Ascending aorta (tissue), 2 donors: ENCODE measurements at regions not wholly inside any gene's neighbourhood (a gene's known extent, or its start where the extent isn't known, plus 50 kb on each side); places are given as distances from the start of the nearest gene placed in this dataset.

Experiments
- DNase-seq, 2 donors: peaks; one replicate each; pipeline ENCODE4 v3.0.0-alpha.2; 2019; ENCODE audit warnings: low spot score in 2 of 2
- H3K27ac ChIP-seq, 2 donors: fragments of 200-600 bp; sonication (generic); one replicate each; pipeline ENCODE4 v1.5.1; 2016 to 2017; ENCODE audit warnings: mild to moderate bottlenecking in 1 of 2
- H3K27me3 ChIP-seq: fragments of 200-600 bp; sonication (generic); one replicate; pipeline ENCODE4 v1.5.1; 2017
- H3K36me3 ChIP-seq, 2 donors: fragments of 200-600 bp; sonication (generic); one replicate each; pipeline ENCODE4 v1.5.1; 2016
- H3K4me1 ChIP-seq, 2 donors: fragments of 200-600 bp; sonication (generic); one replicate each; pipeline ENCODE4 v1.5.1; 2016 to 2017; ENCODE audit warnings: mild to moderate bottlenecking in 1 of 2
- H3K4me3 ChIP-seq, 2 donors: fragments of 200-600 bp; sonication (generic); one replicate each; pipeline ENCODE4 v1.5.1; 2016 to 2017; ENCODE audit warnings: mild to moderate bottlenecking in 1 of 2
- H3K9me3 ChIP-seq, 2 donors: fragments of 200-600 bp; sonication (generic); one replicate each; pipeline ENCODE4 v1.5.1; 2016
- intact Hi-C: fragments of 100-400 bp; cut with DNase I; formaldehyde crosslinking; loops from one replicate; pipeline ENCODE4 v1.15.1; 2023
- TF ChIP-seq, protein P1 (sequence below), 3 experiments: fragments of 200-600 bp in 2 of 3; fragments of 450-650 bp in 1 of 3; sonication (generic) in 2 of 3; IDR thresholded peaks; one replicate each; pipeline ENCODE4 v1.5.1; 2016 to 2019; ENCODE audit warnings: antibody characterized with exemption in 3 of 3, mild to moderate bottlenecking in 1 of 3, moderate library complexity in 1 of 3

DNA sequence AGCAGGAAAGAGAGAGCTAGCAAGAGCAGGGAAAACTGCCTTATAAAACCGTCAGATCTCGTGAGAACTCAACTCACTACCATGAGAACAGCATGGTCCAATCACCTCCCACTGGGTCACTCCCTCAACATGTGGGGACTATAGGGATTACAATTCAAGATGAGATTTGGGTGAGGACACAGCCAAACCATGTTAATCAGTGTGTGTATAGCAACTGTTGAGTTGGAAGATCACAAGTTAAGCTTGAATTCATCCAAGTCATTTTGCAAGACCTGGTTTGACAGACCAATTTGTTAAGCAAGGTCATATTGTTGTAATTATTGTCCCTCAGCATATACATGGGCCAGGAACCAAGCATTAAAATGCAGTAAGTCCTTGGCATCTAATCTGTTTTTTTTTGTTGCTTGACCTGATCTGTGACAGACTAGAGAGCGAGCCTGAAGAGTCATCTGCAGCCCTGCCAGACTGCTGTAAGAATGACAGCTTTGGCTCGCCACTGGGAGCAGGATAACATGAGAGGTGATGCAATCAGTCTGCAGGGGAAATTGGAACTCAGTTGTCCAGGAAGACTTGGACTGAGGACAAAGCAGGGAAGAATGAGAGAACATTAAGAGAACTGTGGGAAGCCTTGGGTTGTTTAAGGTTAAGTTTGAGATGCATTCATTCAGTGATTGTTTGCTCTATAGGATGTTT lies 297.6 kb upstream of the SEL1L start:
- no peaks in the 10 kb centered on the region for H3K4me1 ChIP-seq
- H3K27ac ChIP-seq, result no peak overlapping the region
- no peaks in the 10 kb centered on the region for H3K36me3 ChIP-seq
- TF ChIP-seq, protein P1, sequence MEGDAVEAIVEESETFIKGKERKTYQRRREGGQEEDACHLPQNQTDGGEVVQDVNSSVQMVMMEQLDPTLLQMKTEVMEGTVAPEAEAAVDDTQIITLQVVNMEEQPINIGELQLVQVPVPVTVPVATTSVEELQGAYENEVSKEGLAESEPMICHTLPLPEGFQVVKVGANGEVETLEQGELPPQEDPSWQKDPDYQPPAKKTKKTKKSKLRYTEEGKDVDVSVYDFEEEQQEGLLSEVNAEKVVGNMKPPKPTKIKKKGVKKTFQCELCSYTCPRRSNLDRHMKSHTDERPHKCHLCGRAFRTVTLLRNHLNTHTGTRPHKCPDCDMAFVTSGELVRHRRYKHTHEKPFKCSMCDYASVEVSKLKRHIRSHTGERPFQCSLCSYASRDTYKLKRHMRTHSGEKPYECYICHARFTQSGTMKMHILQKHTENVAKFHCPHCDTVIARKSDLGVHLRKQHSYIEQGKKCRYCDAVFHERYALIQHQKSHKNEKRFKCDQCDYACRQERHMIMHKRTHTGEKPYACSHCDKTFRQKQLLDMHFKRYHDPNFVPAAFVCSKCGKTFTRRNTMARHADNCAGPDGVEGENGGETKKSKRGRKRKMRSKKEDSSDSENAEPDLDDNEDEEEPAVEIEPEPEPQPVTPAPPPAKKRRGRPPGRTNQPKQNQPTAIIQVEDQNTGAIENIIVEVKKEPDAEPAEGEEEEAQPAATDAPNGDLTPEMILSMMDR (IDR thresholded peaks at IDR 0.05), result no peak
- intact Hi-C loops, result no loop called here
- H3K4me3 ChIP-seq, result no peak overlapping the region
- H3K27me3 ChIP-seq, result no peaks in the 10 kb centered on the region
- H3K9me3 ChIP-seq, result peaks cover 3 to 8% of the 10 kb centered on the region in 2 donors
- DNase-seq, result peak in 1 of 2 donors; percentile 67

DNA sequence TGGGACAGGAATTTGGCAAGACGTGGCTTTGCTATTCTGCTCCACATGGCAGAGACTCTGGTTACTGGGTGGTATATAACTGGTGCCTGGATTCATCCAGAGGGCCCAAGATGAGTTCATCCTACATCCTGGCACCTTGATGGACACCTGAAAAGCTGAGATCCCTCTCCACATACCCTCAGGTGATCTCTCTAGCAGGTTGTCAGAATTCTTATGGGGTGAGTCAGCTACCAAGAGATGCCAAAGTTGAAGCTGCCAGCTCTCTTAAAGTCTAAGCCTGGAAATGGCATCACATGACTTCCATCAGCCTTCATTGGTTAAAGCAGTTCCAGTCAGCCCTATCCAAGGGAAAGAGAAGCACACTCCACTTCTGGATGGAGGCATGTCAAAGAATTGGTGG lies 300.7 kb upstream of the SEL1L start:
- peaks cover 4 to 12% of the 10 kb centered on the region in 2 donors for H3K9me3 ChIP-seq
- TF ChIP-seq, protein P1 (IDR thresholded peaks at IDR 0.05), result no peak
- no peaks in the 10 kb centered on the region for H3K4me1 ChIP-seq
- no peak overlapping the region for H3K27ac ChIP-seq
- H3K36me3 ChIP-seq, result no peaks in the 10 kb centered on the region
- intact Hi-C loops, result no loop called here
- no peak overlapping the region for H3K4me3 ChIP-seq
- DNase-seq, result no peak
- H3K27me3 ChIP-seq, result no peaks in the 10 kb centered on the region

DNA sequence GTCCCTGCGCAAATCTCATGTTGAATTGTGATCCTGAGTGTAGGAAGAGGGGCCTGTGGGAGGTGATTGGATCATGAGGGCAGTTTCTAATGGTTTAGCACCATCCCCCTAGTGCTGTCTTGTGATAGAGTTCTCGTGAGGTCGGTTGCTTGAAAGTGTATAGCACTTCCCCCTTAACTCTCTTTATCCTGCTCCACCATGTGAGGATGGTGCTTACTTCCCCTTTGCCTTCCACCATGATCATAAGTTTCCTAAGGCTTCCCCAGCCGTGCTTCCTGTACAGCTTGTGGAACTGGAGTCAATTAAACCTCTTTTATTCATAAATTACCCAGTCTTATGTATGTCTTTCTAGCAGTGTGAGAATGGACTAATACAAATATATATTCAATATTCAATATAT lies 303.7 kb upstream of the SEL1L start:
- Histone ChIP-seq H3K36me3 (no peaks in the 10 kb centered on the region), H3K9me3 (peaks cover 4 to 12% of the 10 kb centered on the region in 2 donors), H3K4me3 (no peak overlapping the region), H3K27me3 (no peaks in the 10 kb centered on the region), H3K27ac (no peak overlapping the region), H3K4me1 (no peaks in the 10 kb centered on the region)
- no peak for DNase-seq
- intact Hi-C loops, result no loop called here
- TF ChIP-seq, protein P1 (IDR thresholded peaks at IDR 0.05), result no peak

DNA sequence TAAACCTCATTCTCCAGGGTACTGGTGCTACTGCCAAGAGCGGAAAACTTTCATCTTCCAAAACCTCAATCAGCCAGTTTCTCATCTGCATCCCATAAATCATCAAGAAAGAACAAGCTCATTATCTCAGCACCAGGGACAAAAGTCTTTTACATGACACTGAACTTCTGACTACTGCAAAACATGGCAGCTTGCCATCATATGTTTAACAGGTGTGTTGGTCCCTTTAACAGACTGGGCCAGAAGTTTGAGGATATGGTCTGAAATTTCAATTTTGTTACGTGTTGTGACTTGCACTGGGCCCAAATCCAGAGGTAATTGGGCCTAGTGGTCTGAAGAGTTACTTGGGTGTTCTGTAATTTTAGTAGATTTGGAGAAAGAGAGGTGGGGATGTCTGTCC lies 305.4 kb upstream of the SEL1L start:
- H3K27ac ChIP-seq, result no peak overlapping the region
- H3K9me3 ChIP-seq, result peaks cover 4 to 12% of the 10 kb centered on the region in 2 donors
- H3K4me1 ChIP-seq, result no peaks in the 10 kb centered on the region
- no peaks in the 10 kb centered on the region for H3K36me3 ChIP-seq
- TF ChIP-seq, protein P1 (IDR thresholded peaks at IDR 0.05), result no peak
- no peaks in the 10 kb centered on the region for H3K27me3 ChIP-seq
- intact Hi-C loops, result no loop called here
- DNase-seq, result no peak
- H3K4me3 ChIP-seq, result no peak overlapping the region

DNA sequence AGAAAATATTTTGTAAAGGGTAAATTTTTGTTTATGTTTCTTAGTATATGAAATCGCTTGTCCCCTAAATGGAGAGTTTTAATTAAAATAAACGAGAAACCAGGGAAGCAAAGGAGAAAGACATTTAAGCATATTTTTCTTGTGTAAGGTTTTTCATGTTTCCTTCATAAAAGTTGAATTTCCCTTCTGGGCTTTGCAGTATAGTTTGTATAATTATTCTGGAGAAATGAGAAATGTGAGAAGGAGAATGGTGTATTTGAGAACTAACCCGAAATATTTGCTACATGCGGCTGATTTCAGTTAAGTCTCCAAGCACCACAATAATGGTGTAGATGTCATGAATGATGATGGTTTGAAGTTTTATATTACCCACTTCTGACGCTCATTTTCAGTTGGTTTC lies 307.7 kb upstream of the SEL1L start:
- no peak for DNase-seq
- H3K4me3 ChIP-seq, result no peak overlapping the region
- H3K4me1 ChIP-seq, result no peaks in the 10 kb centered on the region
- TF ChIP-seq, protein P1 (IDR thresholded peaks at IDR 0.05), result no peak
- no peaks in the 10 kb centered on the region for H3K27me3 ChIP-seq
- peaks cover under 1 to 4% of the 10 kb centered on the region in 2 donors for H3K9me3 ChIP-seq
- no peaks in the 10 kb centered on the region for H3K36me3 ChIP-seq
- intact Hi-C loops, result no loop called here
- no peak overlapping the region for H3K27ac ChIP-seq

DNA sequence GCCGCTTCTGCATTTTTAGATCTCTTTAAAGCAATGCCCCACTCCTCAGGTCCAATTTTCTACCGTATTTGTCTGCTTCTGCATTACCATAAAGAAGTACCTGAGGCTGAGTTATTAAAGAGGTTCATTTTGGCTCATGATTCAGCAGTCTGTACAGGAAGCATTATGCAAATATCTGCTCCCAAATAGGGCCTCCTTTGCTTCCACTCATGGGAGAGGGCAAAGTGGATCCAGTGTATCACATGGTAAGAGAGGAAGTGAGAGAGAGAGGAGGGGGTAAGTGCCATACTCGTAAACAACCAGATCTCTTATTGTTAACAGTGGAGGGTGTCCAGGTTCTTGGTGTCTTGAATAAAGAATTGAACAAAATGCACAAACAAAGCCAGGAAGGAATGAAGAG lies 316.1 kb upstream of the SEL1L start:
- intact Hi-C loops, result no loop called here
- TF ChIP-seq, protein P1 (IDR thresholded peaks at IDR 0.05), result no peak
- no peak for DNase-seq

More for the DNA sequence above, 316.1 kb upstream of the SEL1L start:
- Histone ChIP-seq H3K36me3 (no peaks in the 10 kb centered on the region), H3K27me3 (no peaks in the 10 kb centered on the region), H3K4me3 (no peak overlapping the region), H3K4me1 (no peaks in the 10 kb centered on the region), H3K9me3 (peaks cover 6 to 12% of the 10 kb centered on the region in 2 donors), H3K27ac (no peak overlapping the region)
